ENCODE measurements at regions not wholly inside any gene's neighbourhood (a gene's known extent, or its start where the extent isn't known, plus 50 kb on each side); places are given as distances from the start of the nearest gene placed in this dataset.

DNA sequence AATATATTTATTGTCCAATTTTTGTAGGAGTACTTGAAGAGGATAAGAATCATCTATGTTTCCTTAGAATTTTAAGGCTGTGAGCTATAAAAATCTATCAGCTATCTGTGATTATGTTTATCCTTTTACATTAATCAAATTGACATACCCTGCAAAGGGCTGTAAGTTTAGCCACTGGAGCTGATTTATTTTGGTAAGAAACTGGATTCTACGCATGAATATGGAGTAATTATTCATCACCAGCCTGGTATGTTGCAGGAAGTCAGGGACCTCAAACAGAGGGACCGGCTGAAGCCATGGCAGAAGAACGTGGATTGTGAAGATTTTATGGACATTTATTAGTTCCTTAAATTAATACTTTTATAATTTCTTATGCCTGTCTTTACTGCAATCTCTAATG, 696.9 kb downstream of the DNAJB9 start:
- Histone ChIP-seq H3K4me1 (no peaks in the 10 kb centered on the region), H3K36me3 (no peaks in the 10 kb centered on the region), H3K27ac (no peak overlapping the region), H3K27me3 (no peaks in the 10 kb centered on the region), H3K9me3 (no peaks in the 10 kb centered on the region), H3K4me3 (no peak overlapping the region)
- TF ChIP-seq, protein P1, sequence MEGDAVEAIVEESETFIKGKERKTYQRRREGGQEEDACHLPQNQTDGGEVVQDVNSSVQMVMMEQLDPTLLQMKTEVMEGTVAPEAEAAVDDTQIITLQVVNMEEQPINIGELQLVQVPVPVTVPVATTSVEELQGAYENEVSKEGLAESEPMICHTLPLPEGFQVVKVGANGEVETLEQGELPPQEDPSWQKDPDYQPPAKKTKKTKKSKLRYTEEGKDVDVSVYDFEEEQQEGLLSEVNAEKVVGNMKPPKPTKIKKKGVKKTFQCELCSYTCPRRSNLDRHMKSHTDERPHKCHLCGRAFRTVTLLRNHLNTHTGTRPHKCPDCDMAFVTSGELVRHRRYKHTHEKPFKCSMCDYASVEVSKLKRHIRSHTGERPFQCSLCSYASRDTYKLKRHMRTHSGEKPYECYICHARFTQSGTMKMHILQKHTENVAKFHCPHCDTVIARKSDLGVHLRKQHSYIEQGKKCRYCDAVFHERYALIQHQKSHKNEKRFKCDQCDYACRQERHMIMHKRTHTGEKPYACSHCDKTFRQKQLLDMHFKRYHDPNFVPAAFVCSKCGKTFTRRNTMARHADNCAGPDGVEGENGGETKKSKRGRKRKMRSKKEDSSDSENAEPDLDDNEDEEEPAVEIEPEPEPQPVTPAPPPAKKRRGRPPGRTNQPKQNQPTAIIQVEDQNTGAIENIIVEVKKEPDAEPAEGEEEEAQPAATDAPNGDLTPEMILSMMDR (IDR thresholded peaks at IDR 0.05): no peak
- TF ChIP-seq POLR2A (IDR thresholded peaks at IDR 0.05): no peak
- no peak for DNase-seq
- intact Hi-C loops (cut with DNase I; ENCODE audit: low total_unique reads): no loop called here

DNA sequence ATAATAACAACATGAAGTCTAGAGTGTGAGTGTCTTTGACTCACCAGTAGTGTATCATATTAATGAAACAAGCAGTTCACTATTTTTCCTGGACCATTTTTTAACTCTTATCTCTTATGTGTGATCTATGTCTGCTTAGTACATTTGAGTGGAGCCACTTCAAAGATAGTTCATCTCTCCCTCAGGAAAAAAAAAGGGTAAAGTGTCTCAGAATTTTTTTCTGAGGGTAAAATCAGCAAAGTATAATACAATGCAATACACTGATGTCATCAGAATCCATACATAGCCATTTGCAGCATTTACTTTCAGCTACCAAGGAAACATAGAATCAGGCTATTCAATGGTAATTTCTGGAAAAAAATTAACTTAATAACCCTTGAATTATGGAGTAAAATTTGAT, 706.7 kb downstream of the DNAJB9 start:
- Histone ChIP-seq H3K4me1 (no peaks in the 10 kb centered on the region), H3K27me3 (no peaks in the 10 kb centered on the region), H3K36me3 (no peaks in the 10 kb centered on the region), H3K9me3 (no peaks in the 10 kb centered on the region), H3K27ac (no peak overlapping the region), H3K4me3 (no peak overlapping the region)
- TF ChIP-seq, protein P1 (IDR thresholded peaks at IDR 0.05): no peak
- TF ChIP-seq POLR2A (IDR thresholded peaks at IDR 0.05): no peak
- intact Hi-C loops (cut with DNase I; ENCODE audit: low total_unique reads): no loop called here
- DNase-seq: no peak

GRCh38 chr7:109282726-109283125, 713.1 kb downstream of the DNAJB9 start:
- no peaks in the 10 kb centered on the region for H3K4me1 ChIP-seq
- H3K27me3 ChIP-seq: no peaks in the 10 kb centered on the region
- no peaks in the 10 kb centered on the region for H3K36me3 ChIP-seq
- H3K9me3 ChIP-seq: no peaks in the 10 kb centered on the region
- no peak overlapping the region for H3K27ac ChIP-seq
- intact Hi-C loops (cut with DNase I; ENCODE audit: low total_unique reads): no loop called here
- no peak overlapping the region for H3K4me3 ChIP-seq
- DNase-seq: no peak
- TF ChIP-seq, protein P1 (IDR thresholded peaks at IDR 0.05): no peak
- no peak for TF ChIP-seq POLR2A (IDR thresholded peaks at IDR 0.05)

DNA sequence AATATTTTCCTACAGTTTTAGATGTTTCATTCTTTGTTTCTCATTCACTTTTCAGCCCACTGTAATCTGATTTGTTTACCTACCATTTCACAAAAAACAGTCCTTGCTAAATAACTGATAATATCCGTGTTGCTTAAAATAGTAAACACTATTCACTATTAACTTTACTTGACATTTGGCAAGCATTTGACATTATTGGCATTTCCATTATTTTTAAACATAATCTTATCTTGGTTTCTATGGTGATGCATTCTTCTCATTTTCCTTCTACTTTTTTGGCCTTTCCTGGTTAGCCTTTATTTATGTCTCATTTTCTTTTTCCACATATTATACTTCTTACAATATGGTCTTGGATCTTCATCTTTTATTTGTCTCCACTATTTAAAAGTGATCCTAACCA, 715.3 kb downstream of the DNAJB9 start:
- intact Hi-C loops (cut with DNase I; ENCODE audit: low total_unique reads): no loop called here
- H3K4me3 ChIP-seq: no peak overlapping the region

DNA sequence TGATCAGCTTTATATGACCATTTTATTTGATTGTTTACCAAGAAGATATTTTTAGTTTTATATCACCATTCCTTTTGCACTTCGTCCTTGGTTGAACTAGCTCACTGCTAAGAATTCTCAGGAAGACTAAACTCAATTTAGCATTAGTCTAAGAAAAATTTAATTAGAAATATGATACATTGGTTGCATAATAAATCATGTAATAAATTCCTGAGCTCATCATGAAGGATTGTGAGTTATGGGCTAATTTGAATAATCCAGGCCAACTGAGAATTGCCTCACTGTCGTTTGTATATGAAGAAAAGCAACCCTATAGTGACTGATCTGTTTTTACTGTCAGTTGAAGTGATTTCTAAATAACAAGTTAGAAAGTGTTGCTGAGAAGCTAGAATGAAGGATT, 725.5 kb downstream of the DNAJB9 start:
- H3K4me3 ChIP-seq: no peak overlapping the region
- DNase-seq: no peak
- H3K27ac ChIP-seq: no peak overlapping the region
- intact Hi-C loops (cut with DNase I; ENCODE audit: low total_unique reads): no loop called here
- TF ChIP-seq, protein P1 (IDR thresholded peaks at IDR 0.05): no peak
- TF ChIP-seq POLR2A (IDR thresholded peaks at IDR 0.05): no peak
- no peaks in the 10 kb centered on the region for H3K27me3 ChIP-seq
- no peaks in the 10 kb centered on the region for H3K36me3 ChIP-seq
- H3K9me3 ChIP-seq: no peaks in the 10 kb centered on the region
- H3K4me1 ChIP-seq: no peaks in the 10 kb centered on the region

More for the DNA sequence above, 715.3 kb downstream of the DNAJB9 start:
- TF ChIP-seq, protein P1 (IDR thresholded peaks at IDR 0.05): no peak
- no peak for TF ChIP-seq POLR2A (IDR thresholded peaks at IDR 0.05)
- no peaks in the 10 kb centered on the region for H3K9me3 ChIP-seq
- no peak for DNase-seq
- H3K27ac ChIP-seq: no peak overlapping the region
- no peaks in the 10 kb centered on the region for H3K27me3 ChIP-seq
- H3K4me1 ChIP-seq: no peaks in the 10 kb centered on the region
- no peaks in the 10 kb centered on the region for H3K36me3 ChIP-seq

Measured in uterus (tissue), 3 donors.